GM21723 (cell line): ENCODE measurements at regions not wholly inside any gene's neighbourhood (a gene's known extent, or its start where the extent isn't known, plus 50 kb on each side); places are given as distances from the start of the nearest gene placed in this dataset.

Source experiments
- ATAC-seq: cut with Tn5 transposase; IDR thresholded peaks from one replicate; pipeline ENCODE4 v1.9.1; 2021; ENCODE audit warnings: mild to moderate bottlenecking, moderate library complexity; ENCODE audit not compliant: unreplicated experiment

DNA sequence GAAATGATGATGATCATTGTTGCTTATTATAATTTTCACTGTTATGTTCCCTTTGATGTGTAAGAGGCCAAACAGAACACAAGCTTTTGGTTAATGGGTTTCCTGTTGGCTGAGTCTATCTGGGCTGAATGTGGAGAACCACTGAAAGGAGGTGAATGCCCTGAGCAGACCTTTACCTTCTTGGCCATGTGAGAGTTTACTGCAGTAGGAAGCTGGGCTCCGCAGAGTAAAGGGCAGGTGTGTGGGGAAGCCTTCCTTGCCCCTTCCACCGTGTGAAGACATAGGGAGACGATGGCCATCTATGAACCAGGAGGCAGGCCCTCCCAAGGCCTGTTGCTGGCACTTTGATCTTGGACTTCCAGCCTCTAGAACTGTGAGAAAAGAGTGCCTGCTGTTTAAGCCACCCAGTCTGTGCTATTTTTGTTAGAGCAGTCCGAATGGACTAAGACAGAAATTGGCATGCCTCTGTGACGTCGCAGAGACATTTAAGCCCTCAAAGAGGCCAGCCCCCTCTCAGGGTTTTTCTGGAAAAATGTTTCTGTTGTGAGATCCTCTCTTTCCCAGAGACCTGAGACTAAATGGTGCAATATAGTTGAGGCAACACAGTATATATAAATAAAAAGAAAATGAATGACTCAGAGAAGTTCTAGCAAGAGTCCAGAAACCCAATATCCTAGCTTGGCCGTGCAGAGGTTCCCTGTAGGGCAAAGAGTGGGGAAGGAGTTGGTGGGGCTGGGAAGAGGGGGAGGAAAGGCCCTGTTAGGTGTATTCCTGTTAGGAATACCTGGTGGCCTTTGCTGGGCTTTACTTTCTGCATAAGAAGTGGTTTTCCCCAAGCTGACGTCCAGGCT lies 121.9 kb upstream of the LGALSL start:
- ATAC-seq: no peak

DNA sequence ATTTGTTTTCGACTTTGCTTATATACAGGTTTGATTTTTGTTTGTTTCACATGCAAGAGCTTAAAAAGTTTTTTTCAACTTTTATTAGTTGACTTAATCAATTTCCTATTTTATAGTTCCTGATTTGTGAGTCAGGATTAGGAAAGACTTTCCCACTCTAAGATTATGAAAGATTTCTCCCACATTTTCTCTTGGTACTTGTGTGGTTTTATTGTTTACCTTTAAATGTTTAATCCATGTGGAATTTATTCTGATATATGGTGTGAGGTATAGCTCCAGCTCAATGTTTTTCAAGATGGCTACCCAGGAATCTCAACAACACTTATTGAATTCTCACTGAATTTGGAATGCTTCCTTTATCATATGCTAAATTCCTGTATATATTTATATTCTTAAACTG lies 117.8 kb upstream of the LGALSL start:
- no peak for ATAC-seq

DNA sequence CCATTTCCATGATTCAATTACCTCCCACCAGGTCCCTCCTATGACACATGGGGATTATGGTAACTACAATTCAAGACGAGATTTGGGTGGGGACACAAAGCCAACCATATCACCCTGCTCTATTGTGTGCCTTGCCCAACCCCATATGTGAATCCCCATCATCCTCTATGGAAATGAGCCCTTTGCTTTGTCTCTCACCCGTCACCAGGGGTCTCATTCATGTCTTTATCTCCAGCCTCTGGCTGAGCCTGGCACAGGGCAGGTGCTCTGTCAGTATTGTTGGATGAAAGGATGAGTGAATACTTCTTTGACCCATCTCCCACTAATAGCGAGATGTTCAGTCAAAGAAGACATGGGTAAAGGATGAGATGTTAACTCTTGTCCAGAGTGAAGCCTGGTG lies 116.6 kb upstream of the LGALSL start:
- ATAC-seq: no peak

DNA sequence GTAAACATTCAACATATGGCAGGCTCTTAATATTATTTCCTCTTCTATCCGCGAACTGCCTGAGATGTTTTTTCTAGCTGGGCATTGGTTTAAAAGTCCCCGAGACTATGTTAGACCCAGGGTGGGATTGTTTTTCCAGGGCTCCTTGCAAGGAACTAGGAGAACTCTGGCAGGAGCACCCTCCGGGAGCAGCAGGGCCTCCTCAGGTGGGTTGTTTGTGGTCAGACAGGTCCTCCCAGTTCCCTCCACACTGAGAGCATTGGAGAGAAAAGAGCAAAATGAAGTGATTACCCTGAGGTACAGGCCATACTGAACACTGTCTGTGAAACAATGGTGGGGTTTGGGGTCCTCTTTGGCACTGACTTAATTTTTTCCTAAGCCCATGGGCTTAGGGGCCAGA lies 115.9 kb upstream of the LGALSL start:
- ATAC-seq: no peak

DNA sequence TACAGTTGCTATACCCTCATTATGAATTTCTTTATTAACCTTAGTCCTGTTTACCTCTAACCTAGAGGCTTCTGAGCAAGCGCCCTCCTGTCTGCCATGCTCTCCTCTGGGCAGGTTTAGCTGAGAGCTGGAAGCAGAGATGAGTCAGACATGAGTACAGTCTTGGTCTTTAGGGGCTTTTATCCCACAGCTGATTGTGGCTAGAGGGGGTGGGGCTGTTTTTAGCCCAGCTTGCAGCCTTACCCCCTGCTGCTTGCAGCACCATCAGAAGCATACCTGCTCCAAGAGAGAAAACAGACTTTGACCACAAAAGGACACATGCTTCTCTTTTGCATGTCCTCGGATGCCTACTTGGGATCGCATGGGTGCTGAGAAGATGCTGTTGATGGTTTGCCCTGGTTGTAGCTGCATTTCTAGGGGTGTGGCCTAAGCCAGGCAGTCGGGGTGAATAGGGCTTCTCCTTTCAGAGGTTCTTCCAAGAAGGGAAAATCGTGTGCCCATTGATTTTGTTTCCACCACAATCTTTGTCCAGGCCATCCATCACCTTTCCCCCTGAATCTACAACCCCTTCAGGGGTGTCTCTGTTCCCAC lies 115.0 kb upstream of the LGALSL start:
- ATAC-seq: no peak

DNA sequence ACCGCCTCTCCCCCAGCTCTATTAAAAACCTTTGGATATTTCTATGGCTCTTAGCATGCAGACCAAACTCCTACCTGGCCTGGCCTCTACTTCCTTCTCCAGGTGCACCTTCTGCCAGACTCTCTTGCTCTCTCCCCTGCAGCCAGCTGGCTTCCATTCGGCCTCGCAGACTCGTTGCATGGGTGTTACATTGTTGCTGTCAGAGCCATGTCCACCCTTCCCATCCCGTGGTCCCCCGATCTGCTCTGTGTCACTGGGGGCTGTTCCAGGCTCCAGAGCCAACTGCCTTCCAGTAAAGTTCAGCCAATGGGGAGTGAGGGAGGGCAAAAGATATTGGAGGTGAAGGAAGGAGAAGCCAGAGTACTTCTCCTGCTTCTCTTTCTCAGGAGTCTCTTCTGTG lies 112.5 kb upstream of the LGALSL start:
- ATAC-seq: no peak

DNA sequence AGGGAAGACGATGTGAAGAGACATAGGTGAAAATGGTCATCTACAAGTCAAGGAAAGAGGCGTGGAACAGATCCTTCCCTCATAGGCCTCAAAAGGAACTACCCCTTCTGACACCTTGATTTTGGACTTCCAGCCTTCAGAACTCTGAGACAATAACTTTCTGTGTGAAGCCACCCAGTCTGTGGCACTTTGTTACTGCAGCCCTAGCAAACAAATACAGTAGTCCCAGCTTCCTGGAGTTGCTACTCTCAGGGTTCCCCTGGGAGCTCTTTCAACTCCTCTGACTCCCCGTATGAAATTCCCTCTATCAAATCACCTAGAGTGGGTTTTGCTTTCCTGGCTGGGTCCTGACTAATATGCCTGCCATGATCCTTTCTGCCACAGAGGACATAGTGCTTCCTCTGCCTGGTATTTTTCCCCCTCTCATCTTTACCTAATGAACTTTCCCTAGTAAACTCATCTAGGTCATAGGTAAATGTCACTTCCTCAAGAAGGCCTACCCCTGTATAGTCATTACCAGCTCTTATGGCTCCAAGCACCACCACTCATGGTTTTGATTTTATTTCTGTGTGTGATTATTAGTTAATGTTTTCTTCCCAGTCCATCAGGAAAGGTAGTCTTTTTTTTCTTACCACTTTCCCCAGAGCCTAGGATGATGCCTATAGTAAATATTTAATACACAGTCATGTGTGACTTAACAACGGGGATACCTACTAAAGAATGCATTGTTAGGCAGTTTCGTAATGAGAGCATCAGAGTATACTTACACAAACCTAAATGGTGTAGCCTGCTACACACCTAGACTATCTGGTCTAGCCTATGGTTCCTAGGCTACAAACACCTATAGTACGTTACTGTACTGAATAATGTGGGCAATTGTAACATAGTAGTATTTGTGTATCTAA lies 111.5 kb upstream of the LGALSL start:
- no peak for ATAC-seq

DNA sequence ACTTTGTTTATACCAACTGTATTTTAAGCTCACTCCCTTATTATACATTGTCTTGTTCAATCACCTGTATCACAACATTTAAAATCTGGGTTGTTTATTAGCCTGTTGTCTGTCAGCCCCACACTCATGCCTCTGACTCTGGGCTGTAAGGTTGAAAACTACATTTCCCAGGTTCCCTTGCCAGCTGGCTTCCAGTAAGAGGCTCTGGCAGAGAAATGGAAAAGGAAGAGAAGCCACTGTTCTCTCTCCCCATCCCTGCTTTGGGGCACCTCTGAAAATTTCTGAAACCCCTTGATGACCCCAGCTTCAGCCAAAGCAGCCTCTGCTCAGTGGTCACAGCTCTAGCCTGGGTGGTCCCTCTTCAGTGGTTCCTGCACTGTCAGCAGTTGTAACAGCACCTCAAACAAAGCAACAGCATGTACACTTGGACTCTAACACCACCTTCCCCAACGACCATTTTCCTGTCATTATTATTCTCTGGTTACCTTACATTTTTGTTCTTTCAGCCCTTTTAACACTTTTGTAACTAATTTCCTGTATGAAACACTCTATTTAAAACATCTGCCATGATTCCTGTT lies 108.9 kb upstream of the LGALSL start:
- no peak for ATAC-seq

DNA sequence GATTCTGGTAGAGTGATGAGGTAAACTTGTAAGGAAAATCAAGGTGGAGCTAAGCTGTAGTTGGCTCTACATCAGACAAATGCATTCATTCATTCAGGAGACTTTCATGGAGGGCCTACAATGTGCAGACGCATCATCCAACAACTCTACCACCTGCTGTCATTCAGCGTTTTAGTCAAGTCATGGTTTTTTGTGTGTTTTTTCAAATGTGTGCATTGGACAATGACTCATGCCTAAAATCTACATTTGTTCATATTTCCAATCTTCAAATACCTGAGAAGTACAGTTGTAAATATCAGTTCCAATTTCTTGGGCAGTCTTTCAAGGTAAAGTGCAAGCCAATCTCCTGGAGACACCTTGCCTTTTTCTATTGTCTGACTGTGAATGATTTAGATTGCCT lies 108.0 kb upstream of the LGALSL start:
- no peak for ATAC-seq

DNA sequence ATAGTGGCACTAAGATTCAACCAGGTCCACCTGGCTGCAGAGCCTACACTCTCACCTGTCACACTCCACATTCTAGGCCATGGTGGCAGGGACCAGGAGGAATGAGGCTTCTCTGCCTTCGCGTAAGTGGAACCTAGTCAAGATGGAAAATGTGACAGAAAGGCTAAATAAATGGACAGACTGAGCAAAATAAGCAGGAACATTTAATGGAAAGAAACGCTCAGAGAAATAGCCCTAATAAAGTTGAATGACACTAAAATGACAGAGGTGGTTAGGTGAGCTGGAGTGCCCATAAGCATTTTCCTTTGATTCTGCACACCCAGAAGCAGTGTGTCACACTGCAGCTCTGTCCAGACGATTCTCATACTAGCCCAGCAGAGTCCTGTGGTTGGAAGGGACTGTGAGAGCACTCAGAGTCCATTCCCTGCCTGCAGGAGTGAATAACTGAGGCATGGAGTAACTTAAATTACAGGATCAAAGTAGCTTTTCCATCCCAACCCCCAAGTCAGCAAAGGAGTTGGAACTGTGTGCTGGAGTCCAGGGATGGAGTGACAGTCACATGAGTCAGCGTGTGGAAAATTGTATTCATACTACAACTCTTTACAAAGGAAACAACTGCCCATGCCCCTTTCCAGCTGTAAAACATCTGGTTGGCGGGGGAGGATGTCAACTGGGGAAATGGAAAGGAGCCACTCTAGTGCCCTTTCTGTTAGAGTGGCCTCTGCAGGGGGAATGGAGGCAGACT lies 105.4 kb upstream of the LGALSL start:
- no peak for ATAC-seq

DNA sequence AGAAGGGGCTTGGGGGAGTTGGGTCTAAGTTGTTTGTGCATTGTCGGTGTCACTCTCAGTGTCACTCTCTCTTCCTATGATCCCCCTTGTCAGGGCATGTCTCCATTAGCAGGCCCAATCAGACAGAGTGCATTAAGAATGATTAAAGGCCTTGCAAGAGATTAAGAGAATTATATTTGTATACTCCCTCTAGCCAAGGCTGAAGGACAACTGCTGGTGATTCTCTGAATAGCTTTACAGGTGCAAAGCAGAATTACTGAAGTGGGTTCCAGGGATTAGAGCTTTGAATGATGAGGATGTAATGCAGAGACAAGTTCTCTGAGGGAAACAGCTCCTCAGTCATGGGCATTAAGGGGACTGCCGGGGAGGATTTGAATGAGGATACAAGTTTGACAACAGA lies 104.8 kb upstream of the LGALSL start:
- no peak for ATAC-seq

DNA sequence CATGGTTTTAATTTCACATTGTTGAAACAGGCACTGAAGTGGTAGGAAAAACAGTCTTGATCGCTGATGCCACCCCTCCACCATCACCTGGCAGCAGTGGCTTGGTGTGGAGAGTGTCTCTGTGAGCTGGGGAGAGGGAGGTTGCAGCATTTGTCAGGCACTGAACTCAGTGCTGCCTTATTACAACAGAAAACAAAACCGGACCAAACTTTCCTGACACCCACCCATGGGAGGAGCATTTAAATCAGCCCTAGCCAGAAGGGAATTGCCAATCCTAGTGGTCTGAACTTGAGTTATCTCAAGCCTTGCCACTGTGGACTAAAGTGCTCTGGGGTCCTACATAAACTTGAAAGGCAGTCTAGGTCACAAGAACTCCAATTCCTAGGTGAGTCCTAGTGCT lies 103.0 kb upstream of the LGALSL start:
- no peak for ATAC-seq

DNA sequence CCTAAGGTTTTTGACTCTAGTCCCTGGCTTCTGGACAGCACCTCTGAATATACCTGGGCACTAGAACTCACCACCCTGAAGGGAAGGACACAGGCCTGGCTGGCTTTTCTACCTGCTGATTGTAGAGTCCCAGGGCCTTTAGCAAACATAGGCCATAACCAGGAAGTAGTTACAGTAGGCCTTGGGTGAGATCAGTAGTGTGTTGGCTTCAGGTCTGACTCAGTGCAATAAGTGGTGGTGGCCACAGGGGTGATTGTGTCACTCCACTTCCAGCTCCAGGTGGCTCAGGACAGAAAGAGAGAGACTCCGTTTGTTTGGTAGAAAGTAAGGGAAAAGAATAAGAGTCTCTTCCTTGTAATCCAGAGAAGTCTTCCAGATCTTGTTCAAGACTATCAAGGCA lies 101.7 kb upstream of the LGALSL start:
- no peak for ATAC-seq

DNA sequence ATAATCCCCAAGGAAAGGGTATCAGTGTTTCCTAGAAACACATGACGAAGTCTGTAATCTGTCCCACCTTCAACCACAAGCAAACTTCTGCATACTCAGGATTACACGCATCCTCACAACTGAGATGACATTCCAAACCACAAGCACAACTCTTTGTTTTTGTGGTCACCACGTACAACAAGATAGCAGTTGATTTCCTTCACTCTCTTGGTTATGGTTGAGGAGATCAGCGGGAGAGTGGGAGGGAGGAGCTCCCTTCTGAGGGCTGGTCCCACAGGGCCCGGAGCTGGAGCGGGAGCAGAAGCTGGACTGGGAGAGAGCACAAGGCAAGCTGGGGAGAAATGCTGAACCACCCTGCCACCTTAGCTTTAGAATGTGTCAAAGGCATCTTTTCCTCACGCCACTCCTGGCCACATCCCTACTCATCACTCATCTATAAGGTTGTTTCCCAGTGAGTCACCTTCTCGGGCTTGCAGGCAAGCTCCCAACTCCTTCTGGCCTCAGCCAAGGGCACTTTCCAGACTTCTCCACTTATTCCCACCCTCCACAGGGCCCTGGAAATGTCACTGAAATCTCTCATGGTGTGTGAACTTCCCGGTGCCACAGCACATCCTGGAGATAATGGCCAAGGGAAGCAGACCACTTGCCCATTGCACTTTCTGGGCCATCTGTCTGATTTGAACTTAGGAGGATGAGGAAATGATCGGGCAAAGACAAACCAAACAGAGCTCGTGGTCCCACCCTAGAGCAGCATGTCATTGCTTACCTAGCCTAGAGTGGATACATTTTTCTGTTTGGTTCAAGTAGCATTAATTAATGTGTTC lies 98.9 kb upstream of the LGALSL start:
- ATAC-seq: no peak

DNA sequence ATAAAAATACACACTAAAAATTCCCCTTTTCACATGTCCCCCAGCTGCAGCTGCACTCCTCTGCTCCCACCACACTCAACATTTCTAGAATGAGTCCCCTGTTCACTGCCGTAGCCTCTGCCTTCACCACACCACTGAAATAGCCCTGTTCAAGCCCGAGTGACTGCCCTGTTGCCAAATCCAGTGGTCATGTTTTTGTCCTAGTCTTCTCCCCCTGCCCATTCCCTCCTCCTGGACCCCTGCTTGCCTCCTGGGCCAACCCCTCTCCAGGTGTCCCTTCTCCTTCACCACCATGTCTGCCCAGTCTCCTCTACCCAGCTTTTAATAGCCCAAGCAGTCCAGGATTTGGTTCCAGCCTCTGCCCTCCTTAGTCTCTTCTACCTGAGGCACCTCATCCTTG lies 97.1 kb upstream of the LGALSL start:
- no peak for ATAC-seq

DNA sequence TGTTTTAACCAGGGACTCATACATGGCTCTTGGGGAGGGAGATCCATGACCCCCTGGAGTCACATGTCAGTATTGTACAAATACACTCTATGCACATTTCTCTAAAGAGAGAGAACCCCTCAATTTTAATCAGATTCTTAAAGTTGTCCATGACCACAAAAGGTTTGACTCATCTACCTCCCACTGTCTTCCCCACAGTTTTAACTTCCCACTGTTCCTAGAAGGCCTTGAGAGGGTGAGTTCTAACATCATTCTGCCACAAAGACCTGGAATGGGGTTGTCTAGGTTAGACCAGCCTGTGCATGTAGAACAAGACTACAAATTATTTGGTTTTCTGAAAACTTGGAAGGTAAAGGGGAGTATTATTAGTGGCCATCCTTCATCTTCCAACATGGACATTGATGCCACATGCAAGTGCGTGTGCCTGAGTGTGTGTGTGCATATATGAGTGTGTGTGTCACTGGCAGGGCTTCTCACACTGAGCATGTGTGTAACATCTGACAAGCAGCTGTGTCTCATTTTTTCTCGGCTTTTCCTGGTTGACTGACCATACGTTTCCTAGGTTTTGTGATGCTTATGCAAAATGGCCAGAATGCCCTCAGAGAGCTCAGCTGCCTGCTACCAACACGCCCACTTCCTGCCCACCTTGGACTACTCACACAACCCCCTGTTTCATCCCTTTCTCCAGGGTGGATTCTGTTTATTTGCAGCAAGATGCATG lies 94.6 kb upstream of the LGALSL start:
- ATAC-seq: peak; percentile 40

DNA sequence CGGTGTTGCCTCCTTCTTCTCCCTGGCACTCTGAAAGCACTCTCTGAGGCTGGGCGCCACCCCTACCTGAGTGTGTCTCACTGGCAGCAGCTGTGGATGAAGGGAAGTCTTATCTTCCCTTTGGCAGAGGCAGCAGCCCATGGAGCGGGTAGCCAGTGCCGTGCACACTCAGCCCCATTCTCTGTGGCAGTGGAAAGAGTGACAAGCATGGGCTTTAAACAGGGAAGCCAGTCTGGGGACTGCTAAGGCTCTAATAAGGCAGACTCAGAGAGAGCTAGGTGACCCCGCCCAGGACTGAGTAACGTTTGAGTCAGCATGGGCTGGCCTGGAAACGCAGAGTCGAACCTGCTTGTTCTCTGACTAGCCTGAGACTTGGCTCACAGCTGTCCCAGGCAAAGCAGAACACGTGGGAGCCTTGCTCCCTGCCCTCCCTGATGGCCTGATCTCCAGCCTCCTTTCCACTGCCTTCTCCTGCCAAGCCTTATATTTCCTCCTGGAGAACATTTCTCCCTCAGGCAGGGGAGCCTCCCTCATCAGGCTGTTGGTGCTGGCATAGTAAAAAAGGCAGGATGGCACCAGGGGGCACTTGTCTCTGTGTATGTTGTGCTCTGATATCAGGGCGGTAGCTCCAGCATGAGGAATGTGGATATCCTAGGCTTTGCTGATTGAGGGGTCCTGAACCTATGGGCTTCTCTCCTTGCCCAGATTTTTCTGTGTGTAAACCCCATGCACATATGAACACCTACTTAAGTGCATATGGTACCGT lies 93.9 kb upstream of the LGALSL start:
- ATAC-seq: peak; percentile 92

DNA sequence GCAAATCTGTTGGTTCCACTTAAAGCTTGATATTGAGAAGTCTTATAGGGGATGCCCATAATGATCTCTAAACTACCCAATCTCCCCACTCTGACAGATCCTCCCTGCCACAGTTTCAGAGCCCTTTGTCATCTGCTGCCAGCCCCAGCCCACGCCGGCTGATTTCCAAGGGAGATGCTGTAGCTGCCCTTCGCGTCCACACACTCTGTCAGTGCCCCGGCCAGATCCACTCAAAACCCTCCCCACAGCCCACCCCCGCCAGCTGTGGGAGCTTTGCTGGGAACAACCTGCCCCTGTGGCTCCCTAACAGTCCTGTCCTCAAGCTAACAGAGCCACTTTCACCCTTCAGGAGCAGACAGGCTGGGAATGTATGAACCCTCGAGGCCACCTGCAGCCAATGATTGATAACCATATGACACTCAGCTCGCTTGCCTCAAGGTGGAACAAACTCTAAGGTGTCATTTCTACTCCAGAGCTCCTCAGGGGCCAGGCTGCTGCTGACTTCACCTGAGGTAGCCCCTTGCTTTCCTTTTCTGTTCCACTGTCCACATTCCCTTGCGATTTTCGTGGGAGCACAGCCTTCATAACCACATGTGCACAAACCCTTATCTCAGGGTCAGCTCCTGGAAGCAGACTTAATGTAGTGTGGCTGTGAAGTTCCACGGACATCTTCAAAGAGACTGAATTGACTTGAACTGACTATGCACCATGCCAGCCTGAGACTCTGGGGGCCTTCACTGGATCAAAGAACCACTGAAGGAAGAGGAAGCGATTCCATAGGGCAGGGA lies 92.6 kb upstream of the LGALSL start:
- ATAC-seq: no peak
